NB4 (cell line): ENCODE measurements at regions not wholly inside any gene's neighbourhood (a gene's known extent, or its start where the extent isn't known, plus 50 kb on each side); places are given as distances from the start of the nearest gene placed in this dataset.

ENCODE experiments used
- CTCF ChIP-seq: IDR thresholded peaks from one replicate; pipeline ENCODE4 v1.5.1; 2012; ENCODE audit warnings: low read depth, low read length
- MYC ChIP-seq: IDR thresholded peaks from 2 replicates; pipeline ENCODE4 v1.6.1; 2011; ENCODE audit warnings: low read depth, low read length
- POLR2A ChIP-seq: IDR thresholded peaks from 2 replicates; pipeline ENCODE4 v1.6.1; 2011; ENCODE audit warnings: mild to moderate bottlenecking; ENCODE audit not compliant: insufficient read length; ENCODE audit errors: extremely low read depth
- TF ChIP-seq, protein P1 (sequence below): IDR thresholded peaks from 2 replicates; pipeline ENCODE4 v1.6.1; 2011; ENCODE audit warnings: low read depth, low read length

DNA sequence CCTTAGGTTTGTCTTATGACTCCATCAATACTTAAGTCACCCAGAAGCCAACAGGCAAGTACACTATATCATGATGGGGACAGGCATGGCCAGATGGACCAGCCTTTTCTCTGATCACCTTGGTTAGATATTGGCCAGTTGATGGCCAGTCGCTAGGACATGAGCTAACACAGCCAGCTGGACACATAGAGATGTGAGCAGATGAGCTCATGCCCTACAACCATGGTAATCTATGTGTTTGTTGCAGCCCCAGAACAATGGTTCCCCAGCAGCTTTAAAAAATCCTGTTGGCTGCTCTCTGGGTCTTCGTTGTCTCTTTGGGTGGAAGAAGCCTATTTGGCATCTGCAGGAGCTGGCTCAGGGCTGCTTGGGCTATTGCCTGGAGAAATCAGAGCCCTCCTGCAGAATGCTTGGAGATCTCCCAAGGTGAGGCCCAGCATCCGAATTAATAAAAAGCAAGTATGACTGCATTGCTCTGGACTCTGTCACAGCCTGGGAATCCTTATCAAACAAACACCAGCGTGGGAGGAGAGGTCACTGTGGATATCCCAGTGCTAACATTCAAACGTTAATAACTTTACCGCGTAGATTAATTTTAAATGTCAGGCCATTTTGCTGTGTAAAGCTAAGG, 62.3 kb upstream of the KLHL29 start:
- TF ChIP-seq CTCF: no peak
- TF ChIP-seq, protein P1, sequence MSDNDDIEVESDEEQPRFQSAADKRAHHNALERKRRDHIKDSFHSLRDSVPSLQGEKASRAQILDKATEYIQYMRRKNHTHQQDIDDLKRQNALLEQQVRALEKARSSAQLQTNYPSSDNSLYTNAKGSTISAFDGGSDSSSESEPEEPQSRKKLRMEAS: no peak
- no peak for TF ChIP-seq POLR2A
- TF ChIP-seq MYC: no peak
